ENCODE measurements at regions not wholly inside any gene's neighbourhood (a gene's known extent, or its start where the extent isn't known, plus 50 kb on each side); places are given as distances from the start of the nearest gene placed in this dataset.

DNA sequence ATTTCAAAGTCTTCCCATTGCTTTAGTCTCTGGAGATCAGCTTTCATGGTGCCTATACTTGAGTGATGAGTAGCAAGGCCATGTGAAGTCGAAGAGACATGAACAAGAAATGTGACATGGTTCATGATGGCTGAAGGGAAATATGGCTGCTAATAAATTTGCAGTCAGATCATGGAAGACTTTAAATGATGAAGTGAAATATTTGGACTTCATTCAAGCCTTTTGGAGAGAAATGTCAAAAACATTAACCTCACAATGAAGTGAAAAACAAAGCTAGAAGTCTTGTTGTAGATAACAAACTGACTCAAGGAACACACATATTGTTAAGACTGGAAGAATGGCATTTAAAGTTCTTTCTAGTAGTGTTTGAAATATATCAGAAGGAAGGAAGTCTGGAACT lies 120.3 kb upstream of the CCDC54 start:
- Mint-ChIP-seq H3K27me3 (ENCODE audit: low read depth) (no peaks in the 10 kb centered on the region), H3K27ac (ENCODE audit: unreplicated experiment) (no peak overlapping the region), H3K36me3 (ENCODE audit: low read depth) (no peaks in the 10 kb centered on the region), H3K4me3 (ENCODE audit: unreplicated experiment) (no peak overlapping the region), H3K4me1 (ENCODE audit: low read depth) (no peaks in the 10 kb centered on the region), H3K9me3 (ENCODE audit: low read depth) (no peaks in the 10 kb centered on the region)
- TF ChIP-seq, protein P1, sequence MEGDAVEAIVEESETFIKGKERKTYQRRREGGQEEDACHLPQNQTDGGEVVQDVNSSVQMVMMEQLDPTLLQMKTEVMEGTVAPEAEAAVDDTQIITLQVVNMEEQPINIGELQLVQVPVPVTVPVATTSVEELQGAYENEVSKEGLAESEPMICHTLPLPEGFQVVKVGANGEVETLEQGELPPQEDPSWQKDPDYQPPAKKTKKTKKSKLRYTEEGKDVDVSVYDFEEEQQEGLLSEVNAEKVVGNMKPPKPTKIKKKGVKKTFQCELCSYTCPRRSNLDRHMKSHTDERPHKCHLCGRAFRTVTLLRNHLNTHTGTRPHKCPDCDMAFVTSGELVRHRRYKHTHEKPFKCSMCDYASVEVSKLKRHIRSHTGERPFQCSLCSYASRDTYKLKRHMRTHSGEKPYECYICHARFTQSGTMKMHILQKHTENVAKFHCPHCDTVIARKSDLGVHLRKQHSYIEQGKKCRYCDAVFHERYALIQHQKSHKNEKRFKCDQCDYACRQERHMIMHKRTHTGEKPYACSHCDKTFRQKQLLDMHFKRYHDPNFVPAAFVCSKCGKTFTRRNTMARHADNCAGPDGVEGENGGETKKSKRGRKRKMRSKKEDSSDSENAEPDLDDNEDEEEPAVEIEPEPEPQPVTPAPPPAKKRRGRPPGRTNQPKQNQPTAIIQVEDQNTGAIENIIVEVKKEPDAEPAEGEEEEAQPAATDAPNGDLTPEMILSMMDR (IDR thresholded peaks at IDR 0.05), result no peak
- no peak for DNase-seq (ENCODE audit: low spot score)

DNA sequence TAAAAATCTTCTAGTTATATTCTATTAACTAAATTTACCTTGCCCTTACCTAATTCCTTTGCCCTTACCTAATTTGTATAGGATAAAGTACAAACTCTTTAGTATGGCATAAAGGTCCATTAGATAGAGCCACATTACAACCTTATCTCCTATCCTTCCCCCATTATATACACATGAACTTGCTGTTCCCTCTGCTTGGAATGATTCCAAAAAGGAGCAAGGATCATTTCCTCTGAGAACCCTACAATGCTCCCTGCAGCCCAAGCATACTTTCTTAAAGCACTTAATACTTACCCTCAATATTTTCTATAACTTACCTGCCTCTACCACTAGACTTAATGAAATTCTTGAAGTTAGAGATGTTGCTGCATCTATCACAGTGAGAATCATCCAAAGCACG lies 118.9 kb upstream of the CCDC54 start:
- Mint-ChIP-seq H3K4me3 (ENCODE audit: unreplicated experiment) (no peak overlapping the region), H3K27ac (ENCODE audit: unreplicated experiment) (no peak overlapping the region), H3K9me3 (ENCODE audit: low read depth) (no peaks in the 10 kb centered on the region), H3K36me3 (ENCODE audit: low read depth) (no peaks in the 10 kb centered on the region), H3K27me3 (ENCODE audit: low read depth) (no peaks in the 10 kb centered on the region), H3K4me1 (ENCODE audit: low read depth) (no peaks in the 10 kb centered on the region)
- TF ChIP-seq, protein P1 (IDR thresholded peaks at IDR 0.05), result no peak
- no peak for DNase-seq (ENCODE audit: low spot score)

DNA sequence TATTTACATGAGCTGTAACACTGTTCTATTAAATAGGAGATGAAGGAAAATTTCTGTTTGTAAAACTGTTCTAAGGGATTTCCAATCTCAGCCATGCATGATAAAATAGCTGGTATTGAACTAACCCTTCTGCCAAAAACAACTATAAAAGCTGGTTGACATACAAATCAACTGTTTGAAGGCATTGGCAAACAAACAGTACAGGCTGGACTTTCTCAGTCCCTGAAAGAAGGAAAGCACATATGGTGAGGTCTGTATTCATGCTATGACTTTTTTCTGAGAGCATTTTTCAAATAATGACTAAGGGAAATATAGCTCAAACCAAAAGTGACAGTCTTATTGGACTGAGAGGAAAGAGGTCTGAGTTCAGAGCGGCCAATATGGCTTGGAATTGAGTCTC lies 117.0 kb upstream of the CCDC54 start:
- Mint-ChIP-seq H3K27me3 (ENCODE audit: low read depth) (no peaks in the 10 kb centered on the region), H3K9me3 (ENCODE audit: low read depth) (no peaks in the 10 kb centered on the region), H3K4me3 (ENCODE audit: unreplicated experiment) (no peak overlapping the region), H3K36me3 (ENCODE audit: low read depth) (no peaks in the 10 kb centered on the region), H3K27ac (ENCODE audit: unreplicated experiment) (no peak overlapping the region), H3K4me1 (ENCODE audit: low read depth) (peaks cover 4% of the 10 kb centered on the region)
- TF ChIP-seq, protein P1 (IDR thresholded peaks at IDR 0.05), result no peak
- no peak for DNase-seq (ENCODE audit: low spot score)

DNA sequence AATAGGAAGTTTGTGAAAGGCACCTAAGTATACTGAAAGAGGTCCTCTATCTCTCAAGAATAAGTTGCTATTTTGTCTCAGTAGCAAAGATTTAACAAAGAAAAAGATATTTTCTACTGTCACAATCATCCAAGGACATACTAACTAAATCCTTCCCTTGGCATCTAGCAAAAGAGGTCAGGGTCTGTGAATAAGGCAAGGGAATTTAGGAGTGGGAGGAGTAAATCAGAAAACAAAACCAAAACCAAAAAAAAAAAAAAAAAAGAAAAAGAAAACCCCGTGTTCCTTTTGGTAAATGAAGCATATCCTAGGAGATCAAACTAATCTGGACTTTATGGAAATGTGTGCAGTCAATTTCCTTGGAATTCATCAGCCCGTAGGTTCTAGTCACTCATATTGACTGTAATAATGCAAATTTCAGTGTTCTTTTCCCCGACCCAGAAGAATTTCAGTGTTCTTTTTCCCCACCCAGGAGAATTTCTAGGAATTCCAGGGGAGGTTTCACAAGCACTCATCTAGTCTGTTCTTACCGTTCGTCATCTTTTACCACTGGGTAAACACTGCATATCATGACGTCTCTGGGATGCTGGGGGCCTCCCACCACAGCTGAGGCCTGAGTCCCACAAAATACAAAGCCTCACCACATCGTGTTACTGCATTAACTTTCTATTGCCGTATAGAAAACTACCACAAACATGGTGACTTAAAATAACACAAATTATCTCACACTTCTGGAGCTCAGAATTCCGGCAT lies 113.8 kb upstream of the CCDC54 start:
- Mint-ChIP-seq H3K4me3 (ENCODE audit: unreplicated experiment) (no peak overlapping the region), H3K9me3 (ENCODE audit: low read depth) (no peaks in the 10 kb centered on the region), H3K27ac (ENCODE audit: unreplicated experiment) (no peak overlapping the region), H3K36me3 (ENCODE audit: low read depth) (no peaks in the 10 kb centered on the region), H3K27me3 (ENCODE audit: low read depth) (no peaks in the 10 kb centered on the region), H3K4me1 (ENCODE audit: low read depth) (peaks cover 6% of the 10 kb centered on the region)
- TF ChIP-seq, protein P1 (IDR thresholded peaks at IDR 0.05), result no peak
- DNase-seq (ENCODE audit: low spot score), result no peak

DNA sequence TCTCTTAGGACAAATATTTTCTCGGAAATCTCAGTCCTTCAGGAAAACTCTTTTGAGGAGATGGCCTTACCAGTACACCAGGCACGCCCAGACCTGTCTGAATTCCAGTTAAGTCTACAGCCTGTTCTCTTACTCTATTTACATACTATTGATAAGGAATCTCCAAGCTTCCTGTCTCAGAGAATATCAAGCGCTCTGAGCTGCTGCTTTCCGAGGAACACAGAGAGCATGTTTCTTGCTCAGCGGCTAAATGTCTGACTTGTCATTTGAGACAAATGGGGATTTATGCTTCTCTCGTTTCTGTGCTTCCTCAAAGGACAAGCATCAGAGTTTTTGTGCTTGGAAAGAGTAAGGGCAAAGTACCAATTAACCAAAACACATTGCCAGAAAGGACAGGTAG lies 112.4 kb upstream of the CCDC54 start:
- Mint-ChIP-seq H3K27ac (ENCODE audit: unreplicated experiment) (no peak overlapping the region), H3K36me3 (ENCODE audit: low read depth) (no peaks in the 10 kb centered on the region), H3K9me3 (ENCODE audit: low read depth) (no peaks in the 10 kb centered on the region), H3K27me3 (ENCODE audit: low read depth) (no peaks in the 10 kb centered on the region), H3K4me3 (ENCODE audit: unreplicated experiment) (no peak overlapping the region), H3K4me1 (ENCODE audit: low read depth) (peaks cover 6% of the 10 kb centered on the region)
- DNase-seq (ENCODE audit: low spot score), result no peak
- TF ChIP-seq, protein P1 (IDR thresholded peaks at IDR 0.05), result no peak

All from chondrocyte (in vitro differentiated cells).